Fibroblast of lung (primary cell): ENCODE measurements at regions not wholly inside any gene's neighbourhood (a gene's known extent, or its start where the extent isn't known, plus 50 kb on each side); places are given as distances from the start of the nearest gene placed in this dataset.

Source experiments
- DNase-seq, 2 donors: peaks; one replicate each; pipeline versions ENCODE4 v3.0.0 to v3.0.0-alpha.2; 2010; ENCODE audit warnings: low read depth in 2 of 2
- H2AFZ ChIP-seq: 2 replicates; pipeline ENCODE4 v1.5.1; 2012; ENCODE audit warnings: low read length, control low read depth, inconsistent platforms
- H3K27ac ChIP-seq: 2 replicates; pipeline ENCODE4 v1.5.1; 2011; ENCODE audit warnings: low read length, control low read depth; ENCODE audit not compliant: insufficient read depth
- H3K27me3 ChIP-seq: 2 replicates; pipeline ENCODE4 v1.5.1; 2011; ENCODE audit warnings: mild to moderate bottlenecking, low read length; ENCODE audit not compliant: control insufficient read depth, insufficient read depth
- H3K36me3 ChIP-seq: 2 replicates; pipeline ENCODE4 v1.5.1; 2011; ENCODE audit warnings: low read length; ENCODE audit not compliant: control insufficient read depth, insufficient read depth
- H3K4me1 ChIP-seq: 2 replicates; pipeline ENCODE4 v1.5.1; 2011; ENCODE audit warnings: low read length; ENCODE audit not compliant: control insufficient read depth, insufficient read depth; ENCODE audit errors: extremely low read depth
- H3K4me2 ChIP-seq: 2 replicates; pipeline ENCODE4 v1.5.1; 2011; ENCODE audit warnings: low read length, control low read depth; ENCODE audit not compliant: insufficient read depth; ENCODE audit errors: extremely low read depth
- H3K4me3 ChIP-seq, 4 experiments: fragments of 200-600 bp in 1 of 4; sonication (generic) in 1 of 4; replicated peaks in 1 of 4; 2 replicates each; pipeline ENCODE4 v1.5.1; 2011 to 2016; ENCODE audit warnings: low read length in 4 of 4, low read depth in 3 of 4, mild to moderate bottlenecking in 3 of 4, control low read depth in 2 of 4, inconsistent platforms in 1 of 4, mixed read lengths in 1 of 4; ENCODE audit not compliant: insufficient read depth in 1 of 4; ENCODE audit errors: control extremely low read depth in 1 of 4
- H3K79me2 ChIP-seq: 2 replicates; pipeline ENCODE4 v1.5.1; 2012; ENCODE audit warnings: mild to moderate bottlenecking, low read length, inconsistent platforms; ENCODE audit not compliant: control insufficient read depth, insufficient read depth
- H3K9ac ChIP-seq: 2 replicates; pipeline ENCODE4 v1.5.1; 2011; ENCODE audit warnings: mild to moderate bottlenecking, low read length, control low read depth; ENCODE audit not compliant: insufficient read depth
- H3K9me3 ChIP-seq: 2 replicates; pipeline ENCODE4 v1.5.1; 2012; ENCODE audit warnings: low read depth, low read length; ENCODE audit not compliant: control insufficient read depth, insufficient read depth
- H4K20me1 ChIP-seq: 2 replicates; pipeline ENCODE4 v1.5.1; 2011; ENCODE audit warnings: low read length; ENCODE audit not compliant: control insufficient read depth, insufficient read depth; ENCODE audit errors: extremely low read depth
- CTCF ChIP-seq, 2 donors: IDR thresholded peaks in 1 of 2; conservative IDR thresholded peaks in 1 of 2; 1 replicate in 1 of 2; 2 replicates in 1 of 2; pipeline ENCODE4 v1.5.1; 2011 to 2012; ENCODE audit warnings: low read length in 2 of 2, control low read depth in 1 of 2, inconsistent platforms in 1 of 2, low read depth in 1 of 2, mild to moderate bottlenecking in 1 of 2
- EZH2 ChIP-seq: IDR thresholded peaks from 2 replicates; pipeline ENCODE4 v1.5.1; 2012; ENCODE audit warnings: low read length, control low read depth, mild to moderate bottlenecking; ENCODE audit errors: missing control alignments

DNA sequence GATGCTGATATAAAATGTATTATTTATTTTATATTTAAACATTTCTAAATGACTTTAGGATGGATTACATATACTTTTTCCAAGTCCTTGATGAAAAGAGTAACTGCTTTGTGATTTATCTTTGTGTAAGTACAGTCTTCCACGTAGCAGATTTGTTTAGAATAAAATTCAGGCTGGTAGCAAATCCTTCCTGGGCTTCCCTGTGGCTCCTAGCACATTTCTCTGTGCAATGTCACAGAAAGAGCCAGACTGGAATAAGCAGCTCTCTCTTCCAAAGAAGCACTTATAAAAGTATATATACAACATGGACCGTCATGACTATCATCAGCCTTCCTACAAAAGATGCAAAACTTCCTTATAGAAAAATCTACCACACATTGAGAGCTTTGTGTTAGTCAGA lies 388.6 kb downstream of the ACTL7B start:
- Histone ChIP-seq H3K4me3 (no peak overlapping the region), H3K27me3 (no peaks in the 10 kb centered on the region), H4K20me1 (no peaks in the 10 kb centered on the region), H2AFZ (no peak overlapping the region), H3K9me3 (no peaks in the 10 kb centered on the region), H3K4me2 (peak overlapping the region; percentile 68), H3K27ac (no peak overlapping the region), H3K9ac (no peak overlapping the region), H3K36me3 (no peaks in the 10 kb centered on the region), H3K4me1 (peaks cover 21% of the 10 kb centered on the region), H3K79me2 (no peaks in the 10 kb centered on the region)
- TF ChIP-seq CTCF (conservative IDR thresholded peaks at IDR 0.05 in 1 of 2, IDR thresholded peaks at IDR 0.05 in 1 of 2; ENCODE audit: low read depth in 1 of 2, low read length in 2 of 2) (no peak), EZH2 (no peak)
- no peak for DNase-seq

GRCh38 chr9:108466304-108466703 lies 389.5 kb downstream of the ACTL7B start:
- no peaks in the 10 kb centered on the region for H3K36me3 ChIP-seq
- H3K4me3 ChIP-seq: no peak overlapping the region
- no peak overlapping the region for H3K9ac ChIP-seq
- H3K4me1 ChIP-seq: peaks cover 21% of the 10 kb centered on the region
- H2AFZ ChIP-seq: no peak overlapping the region
- DNase-seq: no peak
- H3K27ac ChIP-seq: no peak overlapping the region
- H3K79me2 ChIP-seq: no peaks in the 10 kb centered on the region
- H4K20me1 ChIP-seq: no peaks in the 10 kb centered on the region
- no peak for TF ChIP-seq CTCF (conservative IDR thresholded peaks at IDR 0.05 in 1 of 2, IDR thresholded peaks at IDR 0.05 in 1 of 2; ENCODE audit: low read depth in 1 of 2, low read length in 2 of 2)
- TF ChIP-seq EZH2: no peak
- H3K27me3 ChIP-seq: no peaks in the 10 kb centered on the region
- H3K4me2 ChIP-seq: no peak overlapping the region
- H3K9me3 ChIP-seq: no peaks in the 10 kb centered on the region

DNA sequence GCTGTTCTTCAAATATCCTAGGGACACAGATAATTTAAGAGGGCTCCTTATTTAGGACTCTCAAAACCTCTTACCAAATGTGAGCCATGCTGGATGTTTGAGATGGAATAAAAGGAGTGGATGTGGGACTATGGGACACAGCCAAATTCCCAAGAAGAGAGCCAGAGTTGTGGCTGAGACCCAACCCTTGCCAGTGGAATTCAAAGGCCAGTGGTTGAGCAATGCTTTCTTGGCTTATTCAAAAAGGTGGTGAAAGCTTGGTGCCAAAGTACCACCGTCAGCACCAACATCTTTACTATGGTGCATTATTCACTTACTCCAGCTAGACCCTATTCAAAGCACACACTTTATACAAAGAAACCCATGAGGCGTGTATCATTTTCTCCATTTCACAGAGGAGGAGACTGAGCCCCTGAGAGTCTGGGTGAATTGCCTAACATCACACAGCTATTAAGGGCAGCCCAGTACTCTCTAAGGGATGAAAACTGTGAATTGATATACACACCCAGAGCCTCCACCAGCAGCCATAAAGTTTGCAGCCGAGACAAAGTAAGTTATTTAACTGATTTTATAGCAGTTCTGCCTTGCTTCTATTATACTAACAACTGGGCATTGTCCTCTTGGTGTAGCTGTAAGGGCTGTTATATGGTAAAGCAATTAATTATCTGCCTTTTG lies 391.7 kb downstream of the ACTL7B start:
- H3K9me3 ChIP-seq: no peaks in the 10 kb centered on the region
- no peak overlapping the region for H3K27ac ChIP-seq
- peaks cover 12% of the 10 kb centered on the region for H3K4me1 ChIP-seq
- TF ChIP-seq CTCF (conservative IDR thresholded peaks at IDR 0.05 in 1 of 2, IDR thresholded peaks at IDR 0.05 in 1 of 2; ENCODE audit: low read depth in 1 of 2, low read length in 2 of 2) (no peak), EZH2 (no peak)
- peak; percentile 39 to 50 for DNase-seq
- H3K4me2 ChIP-seq: no peak overlapping the region
- H4K20me1 ChIP-seq: no peaks in the 10 kb centered on the region
- no peak overlapping the region for H3K4me3 ChIP-seq
- H3K79me2 ChIP-seq: no peaks in the 10 kb centered on the region
- no peak overlapping the region for H3K9ac ChIP-seq
- H3K36me3 ChIP-seq: no peaks in the 10 kb centered on the region
- no peaks in the 10 kb centered on the region for H3K27me3 ChIP-seq
- no peak overlapping the region for H2AFZ ChIP-seq
